GM12875 (cell line): ENCODE measurements at regions not wholly inside any gene's neighbourhood (a gene's known extent, or its start where the extent isn't known, plus 50 kb on each side); places are given as distances from the start of the nearest gene placed in this dataset.
"Not testable (repeated sequence)": the region's sequence is repeated elsewhere in the genome, so short reads cannot be mapped to it uniquely, and the experiment has no call there.

ENCODE experiments used
- H3K4me3 ChIP-seq: one replicate; pipeline ENCODE4 v1.5.1; 2011; ENCODE audit warnings: low read depth, low read length, control low read depth
- CTCF ChIP-seq: IDR thresholded peaks from 2 replicates; pipeline ENCODE4 v1.5.1; 2011; ENCODE audit warnings: low read depth, mild to moderate bottlenecking, control low read depth, inconsistent platforms, low read length, moderate library complexity, borderline replicate concordance; ENCODE audit not compliant: insufficient read depth

DNA sequence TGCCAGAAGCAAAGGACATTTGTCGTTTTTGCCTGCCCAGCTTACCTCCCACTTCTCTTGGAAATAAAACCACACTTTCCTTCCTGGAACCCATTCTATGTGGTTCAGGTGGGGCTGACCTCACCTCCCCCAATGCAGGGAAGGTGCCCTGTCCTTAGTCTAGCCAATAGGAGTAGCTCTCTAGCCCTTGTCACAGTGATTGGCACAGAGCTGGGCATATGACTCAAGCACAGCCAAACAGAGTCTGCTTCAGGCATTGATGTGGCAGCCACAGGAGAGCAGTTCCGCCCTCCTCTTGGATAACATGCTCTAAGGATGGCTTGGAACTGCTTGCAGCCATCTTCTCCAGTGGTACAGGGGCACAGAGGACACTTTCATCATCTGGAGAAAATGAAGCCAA, 134.0 kb downstream of the LRIG2 start:
- no peak overlapping the region for H3K4me3 ChIP-seq
- no peak for TF ChIP-seq CTCF

DNA sequence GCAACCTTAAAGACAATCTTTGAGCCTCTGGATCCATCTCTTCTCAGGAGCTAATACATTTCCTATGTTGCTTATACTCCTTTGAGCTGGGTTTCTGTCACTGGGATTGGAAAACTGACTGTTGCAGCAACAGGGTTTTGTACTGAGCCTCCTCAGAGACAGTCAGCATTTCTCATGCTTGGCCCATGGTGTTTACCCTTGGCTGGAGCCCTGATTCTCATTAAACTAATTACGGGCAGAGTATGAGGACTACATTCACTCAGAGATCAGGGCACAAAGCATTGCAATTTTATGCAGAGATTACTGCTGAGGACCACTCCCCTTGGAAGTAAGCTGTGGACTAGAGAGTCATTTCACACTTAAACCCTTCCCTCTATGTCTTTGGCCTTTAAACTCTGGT, 134.5 kb downstream of the LRIG2 start:
- no peak overlapping the region for H3K4me3 ChIP-seq
- no peak for TF ChIP-seq CTCF

GRCh38 chr1:113208425-113208824, 135.4 kb downstream of the LRIG2 start:
- H3K4me3 ChIP-seq: not testable (repeated sequence)

DNA sequence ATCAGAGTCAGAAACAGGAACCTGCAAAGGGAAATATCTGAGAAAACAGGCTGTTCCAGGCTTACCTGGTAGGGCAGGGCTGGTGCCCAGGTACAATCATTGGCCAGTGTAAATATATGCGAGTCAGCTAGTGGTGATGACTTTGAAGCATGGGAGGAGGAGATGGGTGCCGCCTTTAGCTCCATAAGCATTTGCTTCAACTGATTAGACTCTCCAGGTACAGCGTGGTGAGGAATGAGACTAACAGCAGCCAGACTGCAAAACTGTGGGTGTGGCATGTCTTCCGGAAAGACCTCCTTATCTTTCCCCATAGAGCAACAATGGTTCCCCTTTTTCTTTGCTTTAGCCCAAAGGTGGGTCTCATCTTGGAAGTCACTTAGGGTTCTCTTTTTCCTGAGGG, 137.2 kb downstream of the LRIG2 start:
- no peak overlapping the region for H3K4me3 ChIP-seq
- no peak for TF ChIP-seq CTCF

- no peak overlapping the region for H3K4me3 ChIP-seq
- TF ChIP-seq CTCF: no peak
Measured at GRCh38 chr1:113211467-113211866, 138.5 kb downstream of the LRIG2 start.

DNA sequence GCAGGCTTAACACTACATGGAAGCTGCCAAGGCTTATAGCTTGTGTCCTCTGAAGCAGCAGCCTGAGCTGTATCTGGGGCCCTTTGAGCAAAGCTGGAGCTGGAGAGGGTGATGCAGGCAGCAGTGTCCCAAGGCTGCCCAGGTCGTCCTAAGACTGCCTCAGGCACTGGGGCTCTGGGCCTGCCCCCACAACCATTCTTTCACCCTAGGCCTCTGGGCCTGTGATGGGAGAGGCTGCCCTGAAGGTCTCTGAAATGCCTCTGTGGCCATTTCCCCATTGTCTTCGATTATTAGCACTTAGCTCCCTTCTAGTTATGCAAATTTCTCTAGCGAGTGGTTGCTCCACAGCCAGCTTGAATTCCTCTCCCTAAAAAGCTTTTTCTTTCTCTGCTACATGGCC, 142.0 kb downstream of the LRIG2 start:
- no peak for TF ChIP-seq CTCF
- H3K4me3 ChIP-seq: no peak overlapping the region

- no peak for TF ChIP-seq CTCF
- no peak overlapping the region for H3K4me3 ChIP-seq
Measured at GRCh38 chr1:113216664-113217063, 143.7 kb downstream of the LRIG2 start.
